T-helper 17 cell (primary cell): ENCODE measurements at regions not wholly inside any gene's neighbourhood (a gene's known extent, or its start where the extent isn't known, plus 50 kb on each side); places are given as distances from the start of the nearest gene placed in this dataset.

ENCODE experiments used
- ATAC-seq: fragments of 150-1000 bp; cut with Tn5 transposase; 2 replicates; pipeline ENCODE4 v1.10.0; 2021; ENCODE audit warnings: mild to moderate bottlenecking, moderate library complexity
- DNase-seq, 3 donors: peaks; one replicate each; pipeline versions ENCODE4 v3.0.0 to v3.0.0-alpha.2; 2020 to 2021
- H3K9me3 ChIP-seq: one replicate; pipeline ENCODE4 v1.7.0; 2013; ENCODE audit warnings: low read length, mild to moderate bottlenecking; ENCODE audit not compliant: control insufficient read depth, poor library complexity, severe bottlenecking
- H3K27ac Mint-ChIP-seq: one replicate; pipeline ENCODE4 v1.8.0; 2022; ENCODE audit warnings: mild to moderate bottlenecking, moderate library complexity, mixed read lengths
- H3K27me3 Mint-ChIP-seq: one replicate; pipeline ENCODE4 v1.8.0; 2022; ENCODE audit warnings: mixed read lengths
- H3K36me3 Mint-ChIP-seq: one replicate; pipeline ENCODE4 v1.8.0; 2022; ENCODE audit warnings: low read depth, mixed read lengths
- H3K4me1 Mint-ChIP-seq: one replicate; pipeline ENCODE4 v1.8.0; 2022; ENCODE audit warnings: mild to moderate bottlenecking, mixed read lengths
- H3K4me3 Mint-ChIP-seq: one replicate; pipeline ENCODE4 v1.8.0; 2022; ENCODE audit warnings: mild to moderate bottlenecking, moderate library complexity, mixed read lengths

GRCh38 chr9:124197177-124198095, 60.3 kb upstream of the NEK6 start:
- no peak overlapping the region for H3K4me3 Mint-ChIP-seq
- no peaks in the 10 kb centered on the region for H3K9me3 ChIP-seq
- ATAC-seq (peak; percentile 67), DNase-seq (no peak)
- no peaks in the 10 kb centered on the region for H3K27me3 Mint-ChIP-seq
- no peaks in the 10 kb centered on the region for H3K36me3 Mint-ChIP-seq
- H3K27ac Mint-ChIP-seq = no peak overlapping the region
- peaks cover 18% of the 10 kb centered on the region for H3K4me1 Mint-ChIP-seq

GRCh38 chr9:124198331-124198730, 59.4 kb upstream of the NEK6 start:
- Mint-ChIP-seq H3K4me1 (peaks cover 23% of the 10 kb centered on the region), H3K36me3 (no peaks in the 10 kb centered on the region), H3K4me3 (no peak overlapping the region), H3K27me3 (no peaks in the 10 kb centered on the region), H3K27ac (no peak overlapping the region)
- ATAC-seq (no peak), DNase-seq (no peak)
- H3K9me3 ChIP-seq = no peaks in the 10 kb centered on the region

GRCh38 chr9:124198948-124199347, 58.8 kb upstream of the NEK6 start:
- Mint-ChIP-seq H3K27ac (no peak overlapping the region), H3K4me3 (no peak overlapping the region), H3K4me1 (peaks cover 29% of the 10 kb centered on the region), H3K27me3 (no peaks in the 10 kb centered on the region), H3K36me3 (no peaks in the 10 kb centered on the region)
- ATAC-seq (no peak), DNase-seq (no peak)
- H3K9me3 ChIP-seq = no peaks in the 10 kb centered on the region

- no peak for DNase-seq
- H3K4me3 Mint-ChIP-seq = no peak overlapping the region
- no peaks in the 10 kb centered on the region for H3K27me3 Mint-ChIP-seq
- H3K27ac Mint-ChIP-seq = no peak overlapping the region
- H3K36me3 Mint-ChIP-seq = no peaks in the 10 kb centered on the region
- no peaks in the 10 kb centered on the region for H3K9me3 ChIP-seq
- ATAC-seq = no peak
- H3K4me1 Mint-ChIP-seq = peaks cover 31% of the 10 kb centered on the region
These were observed 58.3 kb upstream of the NEK6 start for GRCh38 chr9:124199474-124199873.

- peak overlapping the region; percentile 81 for H3K27ac Mint-ChIP-seq
- no peaks in the 10 kb centered on the region for H3K27me3 Mint-ChIP-seq
- peaks cover 30% of the 10 kb centered on the region for H3K4me1 Mint-ChIP-seq
- ATAC-seq = peak; percentile 94
- H3K9me3 ChIP-seq = no peaks in the 10 kb centered on the region
- H3K36me3 Mint-ChIP-seq = no peaks in the 10 kb centered on the region
- no peak for DNase-seq
- peak overlapping the region; percentile 78 for H3K4me3 Mint-ChIP-seq
These were observed 55.2 kb upstream of the NEK6 start for GRCh38 chr9:124202447-124202971.

- no peaks in the 10 kb centered on the region for H3K36me3 Mint-ChIP-seq
- no peaks in the 10 kb centered on the region for H3K9me3 ChIP-seq
- H3K27me3 Mint-ChIP-seq = no peaks in the 10 kb centered on the region
- H3K4me1 Mint-ChIP-seq = peaks cover 36% of the 10 kb centered on the region
- H3K27ac Mint-ChIP-seq = no peak overlapping the region
- no peak for ATAC-seq
- no peak overlapping the region for H3K4me3 Mint-ChIP-seq
- DNase-seq = no peak
These were observed 51.9 kb upstream of the NEK6 start for GRCh38 chr9:124205686-124206352.

- DNase-seq (no peak), ATAC-seq (no peak)
- Mint-ChIP-seq H3K36me3 (no peaks in the 10 kb centered on the region), H3K27me3 (no peaks in the 10 kb centered on the region), H3K27ac (no peak overlapping the region), H3K4me1 (peaks cover 34% of the 10 kb centered on the region), H3K4me3 (no peak overlapping the region)
- no peaks in the 10 kb centered on the region for H3K9me3 ChIP-seq
These were observed 51.4 kb upstream of the NEK6 start for GRCh38 chr9:124206391-124206790.
